Chondrocyte (in vitro differentiated cells): ENCODE measurements at regions not wholly inside any gene's neighbourhood (a gene's known extent, or its start where the extent isn't known, plus 50 kb on each side); places are given as distances from the start of the nearest gene placed in this dataset.

Source experiments
- DNase-seq: peaks from one replicate; pipeline ENCODE4 v3.0.0; 2021; ENCODE audit warnings: mixed read lengths, low spot score
- H3K27ac Mint-ChIP-seq: one replicate; pipeline ENCODE4 v1.8.0; 2021; ENCODE audit warnings: mild to moderate bottlenecking, moderate library complexity, mixed read lengths; ENCODE audit not compliant: unreplicated experiment
- H3K27me3 Mint-ChIP-seq: 2 replicates; pipeline ENCODE4 v1.8.0; 2021; ENCODE audit warnings: low read depth, mixed read lengths
- H3K36me3 Mint-ChIP-seq: 2 replicates; pipeline ENCODE4 v1.8.0; 2021; ENCODE audit warnings: low read depth, mixed read lengths
- H3K4me1 Mint-ChIP-seq: 2 replicates; pipeline ENCODE4 v1.8.0; 2021; ENCODE audit warnings: low read depth, mild to moderate bottlenecking, mixed read lengths
- H3K4me3 Mint-ChIP-seq: one replicate; pipeline ENCODE4 v1.8.0; 2021; ENCODE audit warnings: mild to moderate bottlenecking, moderate library complexity, mixed read lengths; ENCODE audit not compliant: unreplicated experiment
- H3K9me3 Mint-ChIP-seq: 2 replicates; pipeline ENCODE4 v1.8.0; 2021; ENCODE audit warnings: low read depth, mixed read lengths
- CTCF ChIP-seq: fragments of 200-600 bp; sonication (generic); IDR thresholded peaks from 2 replicates; pipeline ENCODE4 v1.5.0; 2021; ENCODE audit warnings: antibody characterized with exemption, mild to moderate bottlenecking, moderate library complexity

DNA sequence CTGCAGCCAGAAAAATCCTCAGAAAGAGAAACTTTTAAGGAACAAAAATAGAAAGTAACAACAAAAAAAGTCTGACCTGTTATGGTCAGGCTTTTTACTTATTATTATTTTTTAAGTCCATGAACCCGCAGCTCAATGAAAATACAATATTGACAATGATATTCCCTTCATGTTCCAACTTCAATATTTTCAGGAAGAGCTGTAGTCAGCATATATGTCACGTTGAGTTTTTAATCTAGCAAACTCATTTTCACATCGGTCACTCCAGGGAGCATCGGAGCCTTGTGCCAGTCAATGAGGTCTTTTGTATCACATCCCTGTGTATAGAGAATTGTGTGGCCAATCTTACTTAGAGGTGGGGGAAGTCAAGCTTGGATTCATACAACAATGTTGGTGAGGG lies 568.4 kb upstream of the GCFC2 start:
- no peaks in the 10 kb centered on the region for H3K36me3 Mint-ChIP-seq
- no peak for TF ChIP-seq CTCF
- no peak overlapping the region for H3K4me3 Mint-ChIP-seq
- H3K27me3 Mint-ChIP-seq = peaks cover 8% of the 10 kb centered on the region
- no peaks in the 10 kb centered on the region for H3K9me3 Mint-ChIP-seq
- DNase-seq = no peak
- H3K27ac Mint-ChIP-seq = no peak overlapping the region
- no peaks in the 10 kb centered on the region for H3K4me1 Mint-ChIP-seq

GRCh38 chr2:76275788-76276187 lies 565.1 kb upstream of the GCFC2 start:
- Mint-ChIP-seq H3K4me3 (no peak overlapping the region), H3K27ac (no peak overlapping the region), H3K36me3 (no peaks in the 10 kb centered on the region), H3K4me1 (no peaks in the 10 kb centered on the region), H3K27me3 (peaks cover 3% of the 10 kb centered on the region), H3K9me3 (no peaks in the 10 kb centered on the region)
- DNase-seq = no peak
- no peak for TF ChIP-seq CTCF

GRCh38 chr2:76274676-76275075 lies 564.0 kb upstream of the GCFC2 start:
- Mint-ChIP-seq H3K9me3 (no peaks in the 10 kb centered on the region), H3K36me3 (no peaks in the 10 kb centered on the region), H3K4me3 (no peak overlapping the region), H3K27me3 (peaks cover 1% of the 10 kb centered on the region), H3K4me1 (no peaks in the 10 kb centered on the region), H3K27ac (no peak overlapping the region)
- TF ChIP-seq CTCF = no peak
- no peak for DNase-seq

- Mint-ChIP-seq H3K27ac (no peak overlapping the region), H3K36me3 (no peaks in the 10 kb centered on the region), H3K4me1 (peaks cover 2% of the 10 kb centered on the region), H3K9me3 (no peaks in the 10 kb centered on the region), H3K27me3 (peaks cover 1% of the 10 kb centered on the region), H3K4me3 (no peak overlapping the region)
- no peak for TF ChIP-seq CTCF
- DNase-seq = no peak
Measured at GRCh38 chr2:76274160-76274559, 563.4 kb upstream of the GCFC2 start.

- peaks cover 8% of the 10 kb centered on the region for H3K4me1 Mint-ChIP-seq
- no peak for DNase-seq
- H3K27ac Mint-ChIP-seq = no peak overlapping the region
- no peak for TF ChIP-seq CTCF
- no peaks in the 10 kb centered on the region for H3K27me3 Mint-ChIP-seq
- H3K9me3 Mint-ChIP-seq = no peaks in the 10 kb centered on the region
- no peak overlapping the region for H3K4me3 Mint-ChIP-seq
- no peaks in the 10 kb centered on the region for H3K36me3 Mint-ChIP-seq
Measured at GRCh38 chr2:76270096-76270710, 559.5 kb upstream of the GCFC2 start.
